BJ (cell line): ENCODE measurements at regions not wholly inside any gene's neighbourhood (a gene's known extent, or its start where the extent isn't known, plus 50 kb on each side); places are given as distances from the start of the nearest gene placed in this dataset.

Experiments used
- CTCF ChIA-PET: fragments of 350-600 bp; formaldehyde crosslinking; extraction: SDS; loops from one replicate; lab custom pipeline; 2021; ENCODE audit warnings: antibody characterized with exemption, inconsistent platforms; lab: Yijun Ruan, JAX
- POLR2A ChIA-PET: fragments of 300-600 bp; sonication (Branson Sonifier 250); formaldehyde crosslinking; extraction: SDS; loops from one replicate; lab custom pipeline; 2021; ENCODE audit warnings: antibody characterized with exemption; lab: Charles Lee
- DNase-seq: peaks from one replicate; pipeline ENCODE4 v3.0.0-alpha.2; 2011; ENCODE audit warnings: low read depth
- H3K27me3 ChIP-seq: 2 replicates; pipeline ENCODE4 v1.6.0; 2011; ENCODE audit warnings: low read length; ENCODE audit not compliant: control insufficient read depth, insufficient read depth
- H3K36me3 ChIP-seq: 2 replicates; pipeline ENCODE4 v1.5.1; 2011; ENCODE audit warnings: low read length; ENCODE audit not compliant: control insufficient read depth, insufficient read depth
- H3K4me3 ChIP-seq: 2 replicates; pipeline ENCODE4 v1.5.1; 2011; ENCODE audit warnings: low read depth, mild to moderate bottlenecking, control low read depth, low read length
- CTCF ChIP-seq: IDR thresholded peaks from 2 replicates; pipeline ENCODE4 v1.5.1; 2011; ENCODE audit warnings: low read depth, mild to moderate bottlenecking, control low read depth, inconsistent platforms, low read length, moderate library complexity; ENCODE audit not compliant: insufficient read depth

- Histone ChIP-seq H3K36me3 (no peaks in the 10 kb centered on the region), H3K27me3 (no peaks in the 10 kb centered on the region), H3K4me3 (no peak overlapping the region)
- POLR2A ChIA-PET = no interaction called here
- no peak for DNase-seq
- CTCF ChIA-PET = interaction anchor here (2.6 kb wide), 1 partner anchor 10 kb away, joined by 11 read pairs; no protein-coding TSS in a partner anchor
- no peak for TF ChIP-seq CTCF
These were observed 79.5 kb upstream of the FAM169A start for GRCh38 chr5:74945561-74946165.

GRCh38 chr5:74943905-74944304, 77.7 kb upstream of the FAM169A start:
- H3K27me3 ChIP-seq = no peaks in the 10 kb centered on the region
- H3K36me3 ChIP-seq = no peaks in the 10 kb centered on the region
- TF ChIP-seq CTCF = no peak
- DNase-seq = no peak
- ChIA-PET CTCF (interaction anchor here (2.6 kb wide), 1 partner anchor 9 kb away, joined by 11 read pairs; no protein-coding TSS in a partner anchor), POLR2A (no interaction called here)
- H3K4me3 ChIP-seq = no peak overlapping the region

- TF ChIP-seq CTCF = no peak
- ChIA-PET POLR2A (no interaction called here), CTCF (no interaction called here)
- Histone ChIP-seq H3K4me3 (no peak overlapping the region), H3K27me3 (no peaks in the 10 kb centered on the region), H3K36me3 (no peaks in the 10 kb centered on the region)
- no peak for DNase-seq
These were observed 76.6 kb upstream of the FAM169A start for GRCh38 chr5:74942622-74943286.

GRCh38 chr5:74940782-74941353, 74.7 kb upstream of the FAM169A start:
- Histone ChIP-seq H3K27me3 (no peaks in the 10 kb centered on the region), H3K36me3 (no peaks in the 10 kb centered on the region), H3K4me3 (no peak overlapping the region)
- ChIA-PET POLR2A (no interaction called here), CTCF (no interaction called here)
- no peak for DNase-seq
- no peak for TF ChIP-seq CTCF

GRCh38 chr5:74938250-74938933, 72.2 kb upstream of the FAM169A start:
- no peak for DNase-seq

More at GRCh38 chr5:74938250-74938933, 72.2 kb upstream of the FAM169A start:
- ChIA-PET POLR2A (no interaction called here), CTCF (no interaction called here)
- H3K4me3 ChIP-seq = no peak overlapping the region
- no peaks in the 10 kb centered on the region for H3K36me3 ChIP-seq
- H3K27me3 ChIP-seq = no peaks in the 10 kb centered on the region
- TF ChIP-seq CTCF = no peak
